Chondrocyte (in vitro differentiated cells): ENCODE measurements at regions not wholly inside any gene's neighbourhood (a gene's known extent, or its start where the extent isn't known, plus 50 kb on each side); places are given as distances from the start of the nearest gene placed in this dataset.

ENCODE experiments used
- DNase-seq: peaks from one replicate; pipeline ENCODE4 v3.0.0; 2021; ENCODE audit warnings: mixed read lengths, low spot score
- H3K27ac Mint-ChIP-seq: one replicate; pipeline ENCODE4 v1.8.0; 2021; ENCODE audit warnings: mild to moderate bottlenecking, moderate library complexity, mixed read lengths; ENCODE audit not compliant: unreplicated experiment
- H3K27me3 Mint-ChIP-seq: 2 replicates; pipeline ENCODE4 v1.8.0; 2021; ENCODE audit warnings: low read depth, mixed read lengths
- H3K36me3 Mint-ChIP-seq: 2 replicates; pipeline ENCODE4 v1.8.0; 2021; ENCODE audit warnings: low read depth, mixed read lengths
- H3K4me1 Mint-ChIP-seq: 2 replicates; pipeline ENCODE4 v1.8.0; 2021; ENCODE audit warnings: low read depth, mild to moderate bottlenecking, mixed read lengths
- H3K4me3 Mint-ChIP-seq: one replicate; pipeline ENCODE4 v1.8.0; 2021; ENCODE audit warnings: mild to moderate bottlenecking, moderate library complexity, mixed read lengths; ENCODE audit not compliant: unreplicated experiment
- H3K9me3 Mint-ChIP-seq: 2 replicates; pipeline ENCODE4 v1.8.0; 2021; ENCODE audit warnings: low read depth, mixed read lengths
- CTCF ChIP-seq: fragments of 200-600 bp; sonication (generic); IDR thresholded peaks from 2 replicates; pipeline ENCODE4 v1.5.0; 2021; ENCODE audit warnings: antibody characterized with exemption, mild to moderate bottlenecking, moderate library complexity

GRCh38 chr4:26181616-26182015 lies 139.2 kb upstream of the RBPJ start:
- Mint-ChIP-seq H3K4me3 (no peak overlapping the region), H3K9me3 (no peaks in the 10 kb centered on the region), H3K27me3 (no peaks in the 10 kb centered on the region), H3K36me3 (no peaks in the 10 kb centered on the region), H3K27ac (no peak overlapping the region), H3K4me1 (peaks cover 3% of the 10 kb centered on the region)
- TF ChIP-seq CTCF = no peak
- no peak for DNase-seq

GRCh38 chr4:26183017-26183416 lies 137.8 kb upstream of the RBPJ start:
- H3K27ac Mint-ChIP-seq = no peak overlapping the region
- H3K36me3 Mint-ChIP-seq = no peaks in the 10 kb centered on the region
- TF ChIP-seq CTCF = no peak
- no peaks in the 10 kb centered on the region for H3K9me3 Mint-ChIP-seq
- no peaks in the 10 kb centered on the region for H3K27me3 Mint-ChIP-seq
- no peak overlapping the region for H3K4me3 Mint-ChIP-seq
- DNase-seq = no peak
- H3K4me1 Mint-ChIP-seq = no peaks in the 10 kb centered on the region

GRCh38 chr4:26185436-26185835 lies 135.4 kb upstream of the RBPJ start:
- Mint-ChIP-seq H3K27me3 (no peaks in the 10 kb centered on the region), H3K4me1 (no peaks in the 10 kb centered on the region), H3K9me3 (no peaks in the 10 kb centered on the region), H3K36me3 (no peaks in the 10 kb centered on the region), H3K4me3 (no peak overlapping the region), H3K27ac (no peak overlapping the region)
- DNase-seq = no peak
- no peak for TF ChIP-seq CTCF

GRCh38 chr4:26191353-26191752 lies 129.5 kb upstream of the RBPJ start:
- H3K27ac Mint-ChIP-seq = no peak overlapping the region
- no peak overlapping the region for H3K4me3 Mint-ChIP-seq
- H3K9me3 Mint-ChIP-seq = no peaks in the 10 kb centered on the region
- TF ChIP-seq CTCF = no peak
- H3K36me3 Mint-ChIP-seq = no peaks in the 10 kb centered on the region
- H3K4me1 Mint-ChIP-seq = peaks cover 3% of the 10 kb centered on the region
- DNase-seq = no peak
- peaks cover 8% of the 10 kb centered on the region for H3K27me3 Mint-ChIP-seq

- Mint-ChIP-seq H3K36me3 (no peaks in the 10 kb centered on the region), H3K9me3 (no peaks in the 10 kb centered on the region), H3K4me3 (no peak overlapping the region), H3K27ac (no peak overlapping the region), H3K27me3 (peaks cover 8% of the 10 kb centered on the region), H3K4me1 (peaks cover 11% of the 10 kb centered on the region)
- DNase-seq = no peak
- peak; percentile 24 for TF ChIP-seq CTCF
These were observed 127.6 kb upstream of the RBPJ start for GRCh38 chr4:26192899-26193869.
